GM19328 (cell line): ENCODE measurements at regions not wholly inside any gene's neighbourhood (a gene's known extent, or its start where the extent isn't known, plus 50 kb on each side); places are given as distances from the start of the nearest gene placed in this dataset.

Experiments used
- ATAC-seq: cut with Tn5 transposase; IDR thresholded peaks from one replicate; pipeline ENCODE4 v1.9.1; 2021; ENCODE audit warnings: mild to moderate bottlenecking, moderate library complexity; ENCODE audit not compliant: unreplicated experiment

DNA sequence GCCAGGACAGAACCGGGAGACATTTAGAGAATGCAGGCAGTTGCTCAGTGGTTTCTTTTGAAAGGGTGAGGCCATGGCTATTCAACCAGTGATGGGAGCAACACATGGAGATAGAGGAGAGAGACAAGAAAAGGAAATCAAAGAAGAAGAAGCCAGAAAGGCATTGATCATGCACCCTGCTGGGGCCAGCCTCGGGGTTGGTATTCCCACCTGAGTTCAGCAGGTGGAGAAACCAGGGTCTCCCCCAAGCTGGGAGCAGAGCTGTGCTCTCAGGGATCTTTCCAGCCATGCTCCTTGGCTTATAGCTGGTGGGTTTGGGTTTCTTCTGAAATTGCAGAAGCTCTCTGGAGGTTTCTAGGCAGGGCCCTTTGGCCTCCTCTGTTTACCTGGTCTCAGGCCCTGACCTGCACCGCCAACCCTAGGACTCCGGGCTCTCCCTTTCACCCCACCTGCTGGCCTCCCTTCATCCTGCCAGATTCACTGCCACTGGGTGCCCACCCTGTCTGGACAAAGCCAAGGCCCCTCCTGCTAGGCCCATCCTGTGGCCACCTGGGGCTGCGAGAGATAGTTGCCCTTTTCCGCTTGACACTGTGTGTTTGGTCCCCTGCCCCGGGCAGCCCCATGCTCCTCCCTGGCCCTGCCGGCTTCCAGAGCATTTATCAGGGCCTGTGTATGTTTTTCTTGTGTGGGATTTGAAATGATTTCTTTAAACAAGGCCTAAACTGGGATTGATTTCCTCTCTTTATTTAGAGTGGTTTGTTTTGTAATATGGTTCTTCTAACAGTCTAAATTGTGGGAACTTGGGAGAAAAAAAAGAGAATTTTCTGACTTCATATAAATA, 126.7 kb downstream of the DDX1 start:
- no peak for ATAC-seq

- no peak for ATAC-seq
These were observed 127.3 kb downstream of the DDX1 start for GRCh38 chr2:15718944-15719323.

DNA sequence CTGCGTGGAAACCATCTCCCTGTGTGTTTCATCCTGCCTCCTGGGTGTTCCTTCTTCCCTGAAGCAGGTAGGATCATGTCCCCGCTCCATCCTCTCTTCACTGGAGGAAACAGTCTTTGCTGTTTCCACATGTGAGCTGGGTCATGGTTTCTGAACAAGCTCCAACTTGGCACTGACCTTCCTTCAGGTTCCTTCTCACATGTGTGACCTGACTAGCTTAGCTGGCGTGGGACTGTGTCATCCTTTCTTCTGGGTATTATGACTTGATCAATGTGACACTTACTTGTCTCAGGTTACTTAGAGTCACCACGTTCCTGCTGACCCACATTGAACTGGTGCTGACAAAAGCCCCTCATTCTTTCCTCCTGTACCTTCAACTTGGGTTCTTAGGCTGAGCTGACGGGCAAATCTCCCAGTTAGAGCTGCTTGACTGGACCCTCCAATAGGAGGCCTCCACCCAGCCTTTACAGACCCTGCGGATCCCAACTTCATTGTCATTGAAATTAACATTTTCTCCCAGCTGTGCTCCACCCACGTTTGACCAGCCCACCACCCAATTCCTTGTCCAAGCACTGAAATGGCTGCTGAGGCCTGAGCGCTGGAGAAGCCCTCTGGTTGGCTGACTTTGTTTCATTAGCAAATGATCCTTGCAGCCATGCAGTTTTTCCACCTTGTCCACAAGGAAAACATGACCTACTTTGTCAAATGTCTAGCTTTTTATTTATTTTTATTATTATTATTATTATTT, 128.1 kb downstream of the DDX1 start:
- ATAC-seq: no peak

DNA sequence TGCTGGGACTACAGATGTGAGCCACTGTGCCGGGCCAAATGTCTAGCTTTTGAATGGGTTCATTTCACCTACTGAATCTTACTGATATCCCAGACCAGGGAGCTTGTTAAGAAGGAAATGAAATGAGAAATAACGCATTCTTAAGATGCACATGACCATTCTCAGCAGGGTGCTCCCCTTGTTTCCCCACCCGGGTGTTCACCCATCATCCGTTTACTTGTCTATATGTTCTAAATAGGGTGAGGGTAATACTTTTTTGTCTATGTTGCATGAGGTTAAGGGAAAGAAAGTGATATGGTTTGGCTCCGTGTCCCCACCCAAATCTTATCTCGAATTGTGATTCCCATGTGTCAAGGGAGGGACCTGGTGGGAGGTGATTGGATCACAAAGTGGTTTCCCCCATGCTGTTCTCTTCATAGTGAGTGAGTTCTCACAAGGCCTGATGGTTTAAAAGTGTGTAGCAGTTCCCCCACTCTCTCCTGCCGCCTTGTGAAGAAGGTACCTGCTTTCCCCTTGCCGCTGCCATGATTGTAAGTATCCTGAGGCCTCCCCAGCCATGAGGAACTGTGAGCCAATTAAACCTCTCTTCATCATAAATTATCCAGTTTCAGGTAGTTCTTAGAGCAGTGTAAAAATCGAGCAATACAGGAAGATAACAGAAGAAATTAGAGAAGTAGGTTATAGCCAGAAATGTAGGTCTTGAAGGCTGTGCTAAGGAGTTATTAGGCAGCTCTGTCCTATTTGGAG, 129.1 kb downstream of the DDX1 start:
- ATAC-seq: no peak

- no peak for ATAC-seq
These were observed 129.9 kb downstream of the DDX1 start for GRCh38 chr2:15721411-15722067.

DNA sequence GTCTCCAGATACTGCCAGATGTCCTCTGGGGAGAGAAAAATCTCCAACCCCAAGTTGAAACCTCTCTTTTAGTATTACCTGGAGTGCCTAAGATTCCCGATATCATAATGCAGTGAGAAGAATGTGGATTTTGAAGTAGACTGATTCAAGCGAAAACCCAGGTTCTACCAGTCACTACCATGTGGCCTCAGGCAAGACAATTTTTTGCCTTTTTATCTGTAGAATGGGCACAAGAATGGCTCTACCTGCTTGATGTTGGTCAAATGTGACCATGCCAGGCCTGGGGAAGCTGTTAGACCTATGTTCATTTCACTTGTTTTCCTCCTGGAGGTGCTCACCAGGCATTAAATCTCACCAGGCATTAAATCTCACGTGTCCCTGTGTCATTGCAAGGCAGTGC, 131.3 kb downstream of the DDX1 start:
- no peak for ATAC-seq

- ATAC-seq: no peak
These were observed 132.6 kb downstream of the DDX1 start for GRCh38 chr2:15724235-15724634.

GRCh38 chr2:15725101-15725781, 133.6 kb downstream of the DDX1 start:
- ATAC-seq: no peak

DNA sequence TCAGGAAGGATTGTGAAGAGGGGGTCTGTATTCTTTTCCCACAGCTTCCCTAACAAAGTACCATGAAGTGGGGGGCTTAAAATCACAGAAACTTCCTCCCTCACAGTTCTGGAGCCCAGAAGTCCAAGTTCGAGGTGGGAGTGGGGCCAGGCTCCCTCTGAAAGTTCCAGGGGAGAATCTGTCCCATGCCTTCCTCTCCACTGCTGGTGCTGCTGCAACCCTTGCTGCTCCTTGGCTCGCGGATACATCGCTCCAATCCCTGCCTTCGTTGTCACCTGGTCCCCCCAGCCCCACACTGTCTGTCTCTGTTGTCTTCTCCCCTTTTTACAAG, 134.1 kb downstream of the DDX1 start:
- ATAC-seq: no peak

- ATAC-seq: no peak
These were observed 134.8 kb downstream of the DDX1 start for GRCh38 chr2:15726321-15727057.

DNA sequence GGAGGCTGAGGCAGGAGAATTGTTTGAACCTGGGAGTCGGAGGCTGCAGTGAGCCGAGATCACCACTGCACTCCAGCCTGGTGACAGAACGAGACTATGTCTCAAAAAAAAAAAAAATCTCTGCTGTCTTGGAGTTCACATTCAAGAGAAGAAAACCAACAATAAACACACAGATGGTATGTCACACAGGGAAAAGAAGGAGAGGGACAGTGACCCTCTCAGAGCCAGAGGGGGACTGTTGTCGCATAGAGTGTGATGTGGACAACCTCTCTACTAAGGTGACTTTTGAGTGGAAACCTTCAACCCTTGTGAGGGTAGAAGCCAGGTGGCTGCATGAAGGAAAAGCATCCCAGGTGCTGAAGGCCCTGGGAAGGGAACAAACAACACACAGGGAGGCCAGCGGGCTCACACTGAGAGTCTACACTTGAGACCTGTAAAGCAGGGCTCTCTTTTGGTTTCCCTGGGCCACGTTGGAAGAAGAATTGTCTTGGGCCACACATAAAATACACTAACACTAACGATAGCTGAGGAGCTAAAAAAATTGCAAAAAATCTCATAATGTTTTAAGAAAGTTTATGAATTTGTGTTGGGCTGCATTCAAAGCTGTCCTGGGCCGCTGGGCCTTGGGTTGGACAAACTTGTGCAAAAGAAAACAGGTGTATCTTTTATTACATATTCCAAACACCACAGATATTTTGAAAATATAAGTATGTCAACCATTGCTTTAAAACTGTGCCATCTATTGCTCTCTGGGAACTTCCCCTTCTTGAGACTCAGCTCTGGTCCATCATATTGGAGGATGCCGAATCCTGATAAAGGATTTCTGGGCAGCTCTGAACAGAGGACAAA, 136.0 kb downstream of the DDX1 start:
- no peak for ATAC-seq

DNA sequence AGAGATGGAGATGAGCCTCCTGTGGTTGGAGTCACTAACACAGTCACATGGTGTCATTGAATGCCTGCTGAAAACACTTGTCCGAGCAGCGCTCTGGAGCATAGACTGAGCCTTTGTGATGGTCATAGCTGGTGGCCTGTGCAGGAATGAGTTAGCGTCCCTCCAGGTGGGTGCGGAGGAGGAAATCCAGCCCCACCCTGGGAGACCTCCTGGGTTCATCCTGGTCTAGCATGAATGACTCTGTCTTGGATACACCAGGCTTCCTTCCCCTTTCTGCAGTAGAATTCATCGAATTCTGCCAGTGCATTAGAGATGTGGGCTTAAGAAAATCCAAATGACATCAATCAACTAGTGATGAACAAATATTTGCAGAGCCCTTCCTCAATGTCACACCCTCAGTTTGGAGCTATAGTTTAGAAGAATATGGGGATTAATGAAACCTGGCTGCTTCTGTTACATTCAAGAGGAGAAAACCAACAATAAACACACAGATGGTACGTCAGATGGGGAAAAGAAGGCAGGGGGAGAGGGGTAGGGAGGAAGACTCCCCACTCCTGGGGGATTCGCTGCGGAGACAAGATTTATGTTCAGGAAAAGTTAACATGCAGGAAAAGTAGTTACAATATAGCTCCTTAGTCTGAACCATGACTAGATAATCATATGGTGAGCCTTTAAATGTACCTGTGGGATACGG, 136.7 kb downstream of the DDX1 start:
- no peak for ATAC-seq

DNA sequence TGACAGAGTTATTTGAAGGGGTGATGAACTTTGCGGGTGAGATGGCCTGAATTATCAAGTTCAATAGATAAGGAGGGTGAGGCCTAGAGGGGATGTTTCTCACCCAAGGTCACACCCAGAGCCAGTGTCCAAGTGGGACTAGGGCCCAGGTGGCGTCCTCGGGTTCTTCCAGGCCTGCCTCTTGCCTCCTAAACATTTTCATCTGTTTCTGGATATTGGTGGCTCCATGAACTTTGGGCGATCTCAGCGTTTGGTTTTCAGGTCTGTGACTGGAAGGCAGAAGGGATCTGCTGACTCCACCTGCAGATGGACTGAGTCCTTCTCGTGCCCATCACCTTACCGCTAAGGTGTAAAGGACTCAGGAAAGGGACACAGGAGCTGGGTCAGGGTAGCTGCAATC, 137.3 kb downstream of the DDX1 start:
- no peak for ATAC-seq

- ATAC-seq: no peak
These were observed 138.3 kb downstream of the DDX1 start for GRCh38 chr2:15729709-15730544.

GRCh38 chr2:15730545-15731212, 139.0 kb downstream of the DDX1 start:
- no peak for ATAC-seq

DNA sequence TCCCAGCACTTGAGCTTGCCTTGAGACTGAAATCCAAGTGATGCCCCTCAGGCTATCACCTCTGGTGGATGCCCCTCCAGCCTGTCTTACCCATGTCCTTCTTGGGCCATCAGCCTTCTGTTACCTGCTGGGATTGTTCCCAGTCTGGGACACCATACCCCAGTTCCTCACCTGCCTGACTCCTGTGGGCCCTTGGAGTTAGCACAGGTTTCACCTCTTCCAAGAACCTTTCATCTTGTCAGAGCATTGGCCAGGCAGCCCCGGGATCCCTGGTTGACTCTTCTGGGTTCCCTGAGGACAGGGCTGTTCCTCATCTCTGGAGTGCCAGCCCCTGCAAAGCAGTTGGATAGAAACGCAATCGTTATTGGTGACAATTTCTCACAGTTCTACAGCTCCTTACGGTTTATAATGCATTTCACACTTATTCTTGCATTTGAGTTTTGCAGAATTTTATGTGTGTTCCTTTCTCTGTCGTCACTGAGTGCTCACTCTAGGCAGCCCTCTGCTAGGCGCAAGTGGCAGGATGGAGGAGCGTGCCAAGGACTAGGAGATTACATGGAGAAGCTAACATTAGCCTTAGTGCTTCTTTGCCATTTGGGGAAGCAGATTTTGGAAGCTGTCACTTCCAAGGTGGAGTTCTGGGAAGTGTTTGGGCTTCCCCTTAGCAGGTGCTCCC, 139.7 kb downstream of the DDX1 start:
- no peak for ATAC-seq

DNA sequence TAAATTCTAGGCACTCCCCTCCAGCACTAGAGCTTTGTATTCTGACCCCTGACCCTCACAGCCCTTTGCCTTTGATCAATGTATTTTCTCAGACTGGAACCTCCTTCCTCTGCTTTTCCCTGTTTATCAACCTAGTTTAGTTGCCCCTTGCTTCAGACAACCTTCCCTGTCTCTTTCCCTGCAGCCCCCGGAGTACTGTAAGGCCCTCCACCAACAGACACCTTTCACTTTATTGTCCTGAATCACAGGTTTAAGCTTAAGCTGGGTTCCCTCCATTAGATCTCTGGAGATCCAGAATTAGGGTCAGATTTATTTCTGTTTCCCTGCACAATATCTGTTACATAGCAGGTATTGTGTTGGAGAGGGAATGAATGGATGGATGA, 140.2 kb downstream of the DDX1 start:
- no peak for ATAC-seq
